ENCODE measurements at regions not wholly inside any gene's neighbourhood (a gene's known extent, or its start where the extent isn't known, plus 50 kb on each side); places are given as distances from the start of the nearest gene placed in this dataset.

DNA sequence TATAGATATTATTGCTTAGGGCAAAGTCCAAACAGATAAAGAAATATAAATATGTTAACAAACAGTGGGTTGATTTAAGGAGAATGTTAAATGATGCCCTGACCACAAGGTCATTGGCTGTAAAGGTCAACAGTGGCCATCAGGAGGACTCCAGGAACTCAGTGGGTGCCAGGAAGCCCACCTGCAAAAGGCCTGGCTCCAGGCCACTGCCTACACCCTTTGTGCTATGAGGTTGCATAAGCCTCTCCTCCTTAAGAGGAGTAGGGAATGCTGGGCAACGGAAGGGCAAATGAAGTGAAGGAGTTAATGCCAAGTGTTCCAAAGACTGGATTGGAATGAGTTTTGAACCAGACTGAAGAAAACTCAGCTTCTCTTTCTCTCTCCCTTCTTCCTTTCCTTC is 73.3 kb upstream of the ALX4 start:
- Histone ChIP-seq H3K4me3 (ENCODE audit: control insufficient read depth in 2 of 3, extremely low read depth in 1 of 3, insufficient read depth in 2 of 3, low read depth in 1 of 3, low read length in 3 of 3) (no peak overlapping the region), H3K9me1 (ENCODE audit: control insufficient read depth, extremely low read depth, insufficient read depth, low read length) (no peaks in the 10 kb centered on the region), H4K20me1 (ENCODE audit: control insufficient read depth, extremely low read depth, insufficient read depth, low read length) (no peaks in the 10 kb centered on the region), H3K27me3 (ENCODE audit: control insufficient read depth, extremely low read depth, insufficient read depth, low read length) (peaks cover 40% of the 10 kb centered on the region), H3K36me3 (ENCODE audit: control insufficient read depth in 2 of 2, extremely low read depth in 1 of 2, insufficient read depth in 2 of 2, low read length in 2 of 2) (no peaks in the 10 kb centered on the region), H3K9me3 (ENCODE audit: control insufficient read depth, low read depth, low read length) (no peaks in the 10 kb centered on the region), H2AFZ (ENCODE audit: control insufficient read depth, low read length) (no peak overlapping the region), H3K79me2 (ENCODE audit: control insufficient read depth, insufficient read depth, low read length) (no peaks in the 10 kb centered on the region), H3K4me1 (ENCODE audit: control insufficient read depth, extremely low read depth, insufficient read depth, low read length) (no peaks in the 10 kb centered on the region), H3K4me2 (ENCODE audit: control insufficient read depth, extremely low read depth, insufficient read depth, low read depth, low read length) (no peak overlapping the region), H3K9ac (ENCODE audit: control insufficient read depth, extremely low read depth, insufficient read depth, low read length) (no peak overlapping the region), H3K27ac (ENCODE audit: control insufficient read depth, insufficient read depth, low read length) (no peak overlapping the region)
- dilution Hi-C loops (cut with MboI; ENCODE audit: extremely low pct_ligation_motif_present, low sequenced_read_pairs) = no loop called here
- TF ChIP-seq, protein P1, sequence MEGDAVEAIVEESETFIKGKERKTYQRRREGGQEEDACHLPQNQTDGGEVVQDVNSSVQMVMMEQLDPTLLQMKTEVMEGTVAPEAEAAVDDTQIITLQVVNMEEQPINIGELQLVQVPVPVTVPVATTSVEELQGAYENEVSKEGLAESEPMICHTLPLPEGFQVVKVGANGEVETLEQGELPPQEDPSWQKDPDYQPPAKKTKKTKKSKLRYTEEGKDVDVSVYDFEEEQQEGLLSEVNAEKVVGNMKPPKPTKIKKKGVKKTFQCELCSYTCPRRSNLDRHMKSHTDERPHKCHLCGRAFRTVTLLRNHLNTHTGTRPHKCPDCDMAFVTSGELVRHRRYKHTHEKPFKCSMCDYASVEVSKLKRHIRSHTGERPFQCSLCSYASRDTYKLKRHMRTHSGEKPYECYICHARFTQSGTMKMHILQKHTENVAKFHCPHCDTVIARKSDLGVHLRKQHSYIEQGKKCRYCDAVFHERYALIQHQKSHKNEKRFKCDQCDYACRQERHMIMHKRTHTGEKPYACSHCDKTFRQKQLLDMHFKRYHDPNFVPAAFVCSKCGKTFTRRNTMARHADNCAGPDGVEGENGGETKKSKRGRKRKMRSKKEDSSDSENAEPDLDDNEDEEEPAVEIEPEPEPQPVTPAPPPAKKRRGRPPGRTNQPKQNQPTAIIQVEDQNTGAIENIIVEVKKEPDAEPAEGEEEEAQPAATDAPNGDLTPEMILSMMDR (optimal IDR thresholded peaks at IDR 0.05 in 1 of 3, IDR thresholded peaks at IDR 0.05 in 1 of 3, conservative IDR thresholded peaks at IDR 0.05 in 1 of 3; ENCODE audit: extremely low read depth in 1 of 3, insufficient read depth in 2 of 3, low read length in 3 of 3) = no peak
- TF ChIP-seq EZH2 (IDR thresholded peaks at IDR 0.05; ENCODE audit: low read length) = no peak
- no peak for FAIRE-seq
- no peak for DNase-seq (ENCODE audit: low read depth, low spot score)

DNA sequence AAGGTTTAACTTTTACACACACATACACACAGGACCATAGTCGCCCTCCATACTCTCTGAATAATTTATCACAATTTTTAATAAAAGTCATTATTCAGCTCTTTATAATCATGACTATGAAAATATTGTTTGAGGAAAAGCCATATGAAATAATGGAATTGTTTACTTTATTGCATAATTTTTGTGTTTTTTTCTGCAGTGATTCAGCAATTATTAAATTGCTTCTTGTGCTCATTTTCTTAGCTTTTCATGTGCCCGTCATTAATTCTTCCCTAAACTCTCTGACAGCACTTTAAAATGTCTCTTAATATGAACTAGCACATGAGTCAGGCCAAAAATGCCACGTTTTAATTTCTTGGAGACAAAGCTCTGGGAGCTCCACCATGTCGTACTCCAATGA is 77.5 kb upstream of the ALX4 start:
- no peak for DNase-seq (ENCODE audit: low read depth, low spot score)

DNA sequence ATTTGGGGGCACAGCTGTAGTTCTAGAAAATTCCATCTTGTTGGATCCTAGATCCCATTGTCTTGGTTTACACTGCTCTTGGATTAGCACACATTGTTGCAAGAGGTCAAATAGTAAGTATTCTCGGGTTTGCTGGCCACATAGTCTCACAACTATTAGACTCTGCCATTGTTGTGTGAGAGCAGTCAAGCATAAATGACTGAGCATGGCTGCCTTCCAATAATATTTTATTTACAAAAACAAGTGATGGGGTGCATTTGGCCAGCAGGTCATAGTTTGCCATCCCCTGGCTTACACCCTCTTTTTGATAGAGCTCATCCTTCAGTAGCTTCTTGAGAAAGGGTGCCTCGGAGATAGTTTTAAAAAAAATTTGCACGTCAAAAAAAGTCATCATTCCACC is 77.9 kb upstream of the ALX4 start:
- H2AFZ ChIP-seq (ENCODE audit: control insufficient read depth, low read length) = no peak overlapping the region
- TF ChIP-seq EZH2 (IDR thresholded peaks at IDR 0.05; ENCODE audit: low read length) = no peak
- TF ChIP-seq, protein P1 (optimal IDR thresholded peaks at IDR 0.05 in 1 of 3, IDR thresholded peaks at IDR 0.05 in 1 of 3, conservative IDR thresholded peaks at IDR 0.05 in 1 of 3; ENCODE audit: extremely low read depth in 1 of 3, insufficient read depth in 2 of 3, low read length in 3 of 3) = no peak
- H4K20me1 ChIP-seq (ENCODE audit: control insufficient read depth, extremely low read depth, insufficient read depth, low read length) = no peaks in the 10 kb centered on the region
- no peak overlapping the region for H3K4me2 ChIP-seq (ENCODE audit: control insufficient read depth, extremely low read depth, insufficient read depth, low read depth, low read length)
- dilution Hi-C loops (cut with MboI; ENCODE audit: extremely low pct_ligation_motif_present, low sequenced_read_pairs) = no loop called here
- peaks cover 28% of the 10 kb centered on the region for H3K27me3 ChIP-seq (ENCODE audit: control insufficient read depth, extremely low read depth, insufficient read depth, low read length)
- no peaks in the 10 kb centered on the region for H3K9me1 ChIP-seq (ENCODE audit: control insufficient read depth, extremely low read depth, insufficient read depth, low read length)
- H3K4me1 ChIP-seq (ENCODE audit: control insufficient read depth, extremely low read depth, insufficient read depth, low read length) = no peaks in the 10 kb centered on the region
- no peak overlapping the region for H3K9ac ChIP-seq (ENCODE audit: control insufficient read depth, extremely low read depth, insufficient read depth, low read length)
- H3K9me3 ChIP-seq (ENCODE audit: control insufficient read depth, low read depth, low read length) = no peaks in the 10 kb centered on the region
- H3K36me3 ChIP-seq (ENCODE audit: control insufficient read depth in 2 of 2, extremely low read depth in 1 of 2, insufficient read depth in 2 of 2, low read length in 2 of 2) = no peaks in the 10 kb centered on the region
- H3K4me3 ChIP-seq (ENCODE audit: control insufficient read depth in 2 of 3, extremely low read depth in 1 of 3, insufficient read depth in 2 of 3, low read depth in 1 of 3, low read length in 3 of 3) = no peak overlapping the region
- H3K79me2 ChIP-seq (ENCODE audit: control insufficient read depth, insufficient read depth, low read length) = no peaks in the 10 kb centered on the region
- DNase-seq (ENCODE audit: low read depth, low spot score) (no peak), FAIRE-seq (no peak)
- H3K27ac ChIP-seq (ENCODE audit: control insufficient read depth, insufficient read depth, low read length) = no peak overlapping the region

More for the DNA sequence above, 77.5 kb upstream of the ALX4 start:
- Histone ChIP-seq H3K4me2 (ENCODE audit: control insufficient read depth, extremely low read depth, insufficient read depth, low read depth, low read length) (no peak overlapping the region), H3K36me3 (ENCODE audit: control insufficient read depth in 2 of 2, extremely low read depth in 1 of 2, insufficient read depth in 2 of 2, low read length in 2 of 2) (no peaks in the 10 kb centered on the region), H3K4me1 (ENCODE audit: control insufficient read depth, extremely low read depth, insufficient read depth, low read length) (no peaks in the 10 kb centered on the region), H2AFZ (ENCODE audit: control insufficient read depth, low read length) (no peak overlapping the region), H4K20me1 (ENCODE audit: control insufficient read depth, extremely low read depth, insufficient read depth, low read length) (no peaks in the 10 kb centered on the region), H3K27me3 (ENCODE audit: control insufficient read depth, extremely low read depth, insufficient read depth, low read length) (peaks cover 32% of the 10 kb centered on the region), H3K4me3 (ENCODE audit: control insufficient read depth in 2 of 3, extremely low read depth in 1 of 3, insufficient read depth in 2 of 3, low read depth in 1 of 3, low read length in 3 of 3) (no peak overlapping the region), H3K9me1 (ENCODE audit: control insufficient read depth, extremely low read depth, insufficient read depth, low read length) (no peaks in the 10 kb centered on the region), H3K27ac (ENCODE audit: control insufficient read depth, insufficient read depth, low read length) (no peak overlapping the region), H3K79me2 (ENCODE audit: control insufficient read depth, insufficient read depth, low read length) (no peaks in the 10 kb centered on the region), H3K9ac (ENCODE audit: control insufficient read depth, extremely low read depth, insufficient read depth, low read length) (no peak overlapping the region), H3K9me3 (ENCODE audit: control insufficient read depth, low read depth, low read length) (no peaks in the 10 kb centered on the region)
- no peak for FAIRE-seq
- no peak for TF ChIP-seq EZH2 (IDR thresholded peaks at IDR 0.05; ENCODE audit: low read length)
- dilution Hi-C loops (cut with MboI; ENCODE audit: extremely low pct_ligation_motif_present, low sequenced_read_pairs) = no loop called here
